Body of pancreas (tissue), 4 donors: ENCODE measurements at regions not wholly inside any gene's neighbourhood (a gene's known extent, or its start where the extent isn't known, plus 50 kb on each side); places are given as distances from the start of the nearest gene placed in this dataset.

Experiments used
- ATAC-seq: fragments of 150-250 bp; one replicate; pipeline ENCODE4 v1.9.1; 2016
- DNase-seq, 4 donors: peaks; one replicate each; pipeline ENCODE4 v3.0.0-alpha.2; 2019
- H3K27ac ChIP-seq, 4 donors: fragments of 200-600 bp; sonication (generic); 1 replicate in 3 of 4; 2 replicates in 1 of 4; pipeline versions ENCODE4 v1.5.1 to v1.6.1; 2016 to 2019; ENCODE audit warnings: mild to moderate bottlenecking in 1 of 4, mixed read lengths in 1 of 4, moderate library complexity in 1 of 4
- H3K27me3 ChIP-seq, 2 donors: fragments of 200-600 bp; sonication (generic); one replicate each; pipeline ENCODE4 v1.6.0; 2016; ENCODE audit warnings: mild to moderate bottlenecking in 1 of 2
- H3K36me3 ChIP-seq, 2 donors: fragments of 200-600 bp; sonication (generic); replicated peaks in 1 of 2; 2 replicates each; pipeline ENCODE4 v1.5.1; 2016; ENCODE audit warnings: low read depth in 2 of 2; ENCODE audit not compliant: insufficient read depth in 1 of 2
- H3K4me1 ChIP-seq: fragments of 200-600 bp; sonication (generic); one replicate; pipeline ENCODE4 v1.6.0; 2016
- H3K4me3 ChIP-seq, 2 donors: fragments of 200-600 bp; sonication (generic); 1 replicate in 1 of 2; 2 replicates in 1 of 2; pipeline ENCODE4 v1.5.1; 2016 to 2019
- H3K9me3 ChIP-seq, 3 donors: fragments of 200-600 bp; sonication (generic); 1 replicate in 2 of 3; 2 replicates in 1 of 3; pipeline ENCODE4 v1.5.1; 2016
- POLR2A ChIP-seq, 3 donors: fragments of 450-650 bp; IDR thresholded peaks; one replicate each; pipeline ENCODE4 v1.6.1; 2016; ENCODE audit warnings: antibody characterized with exemption in 3 of 3, mild to moderate bottlenecking in 2 of 3
- WGBS, 2 donors: methylation state at CpG; one replicate each; pipeline ENCODE4 v1.1.5; 2017; 5-methylcytosine and 5-hydroxymethylcytosine counted together
- intact Hi-C: fragments of 100-400 bp; cut with DNase I; formaldehyde crosslinking; loops from one replicate; pipeline ENCODE4 v1.15.1; 2023
- TF ChIP-seq, protein P1 (sequence below), 7 experiments: fragments of 450-650 bp in 4 of 7; fragments of 200-600 bp in 3 of 7; sonication (generic) in 3 of 7; IDR thresholded peaks; one replicate each; pipeline ENCODE4 v1.5.1; 2016 to 2019; ENCODE audit warnings: antibody characterized with exemption in 7 of 7

DNA sequence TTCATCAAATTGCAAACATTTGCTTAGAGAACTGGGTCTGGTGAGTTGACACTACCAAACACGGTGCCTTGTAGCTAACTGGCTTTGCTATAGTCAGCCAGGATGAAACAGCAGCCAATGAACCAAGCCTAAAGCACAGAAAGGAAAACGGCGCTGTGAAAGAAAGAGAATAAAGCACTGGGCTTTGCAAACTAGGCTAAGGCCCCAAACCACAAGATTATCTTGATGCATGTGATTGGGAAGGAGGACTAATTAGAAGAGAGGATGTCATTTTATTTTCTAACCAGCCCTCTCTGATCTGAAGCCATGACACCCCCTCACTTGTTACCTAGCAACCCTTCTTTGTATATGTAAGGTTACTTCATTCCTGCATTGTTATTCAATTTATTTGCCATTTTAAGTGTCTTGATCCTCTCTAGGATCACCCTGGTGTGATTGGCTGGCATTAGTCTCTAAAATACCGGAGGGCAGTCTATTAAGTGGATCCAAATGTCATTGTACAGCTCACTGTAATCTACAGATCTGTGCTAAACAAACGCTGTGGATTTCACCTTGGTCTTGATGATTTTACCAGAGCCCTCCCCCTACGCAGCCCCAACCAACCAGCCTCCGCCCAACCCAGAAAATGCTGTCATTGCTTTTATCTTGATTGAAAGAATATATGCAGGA, 395.4 kb upstream of the ACVR2A start:
- H3K27me3 ChIP-seq: no peaks in the 10 kb centered on the region
- no peak for ATAC-seq
- peaks cover 11% of the 10 kb centered on the region for H3K4me1 ChIP-seq
- H3K9me3 ChIP-seq: no peaks in the 10 kb centered on the region
- 24 to 40% methylated on average over 7 of the region's 7 CpGs for WGBS, 2 donors
- DNase-seq: no peak
- H3K36me3 ChIP-seq: no peaks in the 10 kb centered on the region
- H3K4me3 ChIP-seq: no peak overlapping the region
- H3K27ac ChIP-seq: no peak overlapping the region
- TF ChIP-seq POLR2A (IDR thresholded peaks at IDR 0.05): no peak
- TF ChIP-seq, protein P1, sequence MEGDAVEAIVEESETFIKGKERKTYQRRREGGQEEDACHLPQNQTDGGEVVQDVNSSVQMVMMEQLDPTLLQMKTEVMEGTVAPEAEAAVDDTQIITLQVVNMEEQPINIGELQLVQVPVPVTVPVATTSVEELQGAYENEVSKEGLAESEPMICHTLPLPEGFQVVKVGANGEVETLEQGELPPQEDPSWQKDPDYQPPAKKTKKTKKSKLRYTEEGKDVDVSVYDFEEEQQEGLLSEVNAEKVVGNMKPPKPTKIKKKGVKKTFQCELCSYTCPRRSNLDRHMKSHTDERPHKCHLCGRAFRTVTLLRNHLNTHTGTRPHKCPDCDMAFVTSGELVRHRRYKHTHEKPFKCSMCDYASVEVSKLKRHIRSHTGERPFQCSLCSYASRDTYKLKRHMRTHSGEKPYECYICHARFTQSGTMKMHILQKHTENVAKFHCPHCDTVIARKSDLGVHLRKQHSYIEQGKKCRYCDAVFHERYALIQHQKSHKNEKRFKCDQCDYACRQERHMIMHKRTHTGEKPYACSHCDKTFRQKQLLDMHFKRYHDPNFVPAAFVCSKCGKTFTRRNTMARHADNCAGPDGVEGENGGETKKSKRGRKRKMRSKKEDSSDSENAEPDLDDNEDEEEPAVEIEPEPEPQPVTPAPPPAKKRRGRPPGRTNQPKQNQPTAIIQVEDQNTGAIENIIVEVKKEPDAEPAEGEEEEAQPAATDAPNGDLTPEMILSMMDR (IDR thresholded peaks at IDR 0.05): no peak
- intact Hi-C loops: no loop called here

DNA sequence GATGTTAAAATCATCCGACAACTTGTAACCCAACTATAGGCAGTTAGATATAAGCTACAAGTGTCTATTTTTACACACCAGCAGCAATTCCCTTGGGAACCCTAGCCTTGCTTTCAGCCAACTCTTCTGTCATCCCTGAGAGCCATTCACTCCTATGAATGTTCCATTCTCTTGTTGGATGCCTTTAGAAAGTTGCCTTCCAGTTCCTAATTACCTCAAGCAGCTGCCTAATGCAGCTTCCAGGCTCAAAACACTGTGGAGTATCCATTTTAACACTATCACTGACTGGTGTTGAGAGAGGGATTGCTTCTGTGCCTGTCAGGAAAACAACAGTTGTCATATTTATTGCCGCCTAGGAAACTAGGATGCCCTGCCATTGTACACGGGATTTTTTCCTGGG, 402.0 kb upstream of the ACVR2A start:
- 88 to 93% methylated on average over 3 of the region's 3 CpGs for WGBS, 2 donors
- TF ChIP-seq, protein P1 (IDR thresholded peaks at IDR 0.05): no peak
- TF ChIP-seq POLR2A (IDR thresholded peaks at IDR 0.05): no peak
- DNase-seq (no peak), ATAC-seq (no peak)
- Histone ChIP-seq H3K27me3 (no peaks in the 10 kb centered on the region), H3K36me3 (no peaks in the 10 kb centered on the region), H3K27ac (no peak overlapping the region), H3K4me1 (peaks cover 2% of the 10 kb centered on the region), H3K9me3 (no peaks in the 10 kb centered on the region), H3K4me3 (no peak overlapping the region)
- intact Hi-C loops: no loop called here

DNA sequence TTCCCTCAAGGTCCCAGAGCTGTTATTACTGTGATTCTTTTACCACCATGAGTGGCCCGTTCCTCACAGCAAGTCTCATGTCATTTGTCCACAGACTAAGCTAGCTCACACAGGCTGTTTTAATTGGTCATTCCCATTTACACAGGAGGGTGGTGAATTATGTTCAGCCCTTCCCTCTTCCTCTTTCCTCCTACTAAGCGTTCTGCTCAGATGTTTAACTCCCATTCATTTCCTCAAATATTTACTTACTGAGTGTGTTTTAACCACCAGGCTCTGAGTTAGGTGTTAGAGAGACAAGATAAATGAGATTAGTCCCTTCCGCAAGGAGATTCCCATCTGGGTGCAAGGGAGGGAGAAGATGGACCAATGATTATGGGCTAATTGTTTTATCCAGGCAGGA, 403.6 kb upstream of the ACVR2A start:
- H3K4me1 ChIP-seq: peaks cover 14% of the 10 kb centered on the region
- ATAC-seq (no peak), DNase-seq (no peak)
- H3K27ac ChIP-seq: no peak overlapping the region
- H3K36me3 ChIP-seq: no peaks in the 10 kb centered on the region
- no peak for TF ChIP-seq POLR2A (IDR thresholded peaks at IDR 0.05)
- TF ChIP-seq, protein P1 (IDR thresholded peaks at IDR 0.05): no peak
- intact Hi-C loops: no loop called here
- no peaks in the 10 kb centered on the region for H3K9me3 ChIP-seq
- H3K4me3 ChIP-seq: no peak overlapping the region
- 78 to 82% methylated on average over 3 of the region's 3 CpGs for WGBS, 2 donors
- H3K27me3 ChIP-seq: no peaks in the 10 kb centered on the region

DNA sequence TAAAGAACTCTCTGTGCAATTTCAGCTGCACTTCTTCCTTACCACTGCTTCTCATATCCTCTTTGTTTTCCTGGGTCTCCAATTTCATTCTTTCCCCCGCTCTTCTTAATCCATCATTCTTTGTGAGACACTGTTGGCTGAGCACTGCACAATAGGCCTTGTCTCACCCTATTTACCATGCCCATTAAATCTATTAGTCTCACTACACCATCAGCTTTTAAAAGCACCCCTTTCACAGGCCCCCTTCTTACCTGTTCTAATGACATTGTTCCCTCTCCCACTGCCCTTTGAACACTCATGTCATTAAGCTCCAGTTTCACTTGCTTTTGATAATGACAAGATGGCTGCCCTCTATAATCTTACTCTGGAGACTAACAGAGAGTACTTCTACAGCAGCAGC, 404.1 kb upstream of the ACVR2A start:
- TF ChIP-seq, protein P1 (IDR thresholded peaks at IDR 0.05): no peak
- TF ChIP-seq POLR2A (IDR thresholded peaks at IDR 0.05): no peak
- Histone ChIP-seq H3K36me3 (no peaks in the 10 kb centered on the region), H3K27ac (no peak overlapping the region), H3K9me3 (no peaks in the 10 kb centered on the region), H3K27me3 (no peaks in the 10 kb centered on the region), H3K4me3 (no peak overlapping the region), H3K4me1 (peaks cover 16% of the 10 kb centered on the region)
- ATAC-seq (no peak), DNase-seq (no peak)
- 93 to 96% methylated on average over 1 of the region's 1 CpG for WGBS, 2 donors
- intact Hi-C loops: no loop called here

DNA sequence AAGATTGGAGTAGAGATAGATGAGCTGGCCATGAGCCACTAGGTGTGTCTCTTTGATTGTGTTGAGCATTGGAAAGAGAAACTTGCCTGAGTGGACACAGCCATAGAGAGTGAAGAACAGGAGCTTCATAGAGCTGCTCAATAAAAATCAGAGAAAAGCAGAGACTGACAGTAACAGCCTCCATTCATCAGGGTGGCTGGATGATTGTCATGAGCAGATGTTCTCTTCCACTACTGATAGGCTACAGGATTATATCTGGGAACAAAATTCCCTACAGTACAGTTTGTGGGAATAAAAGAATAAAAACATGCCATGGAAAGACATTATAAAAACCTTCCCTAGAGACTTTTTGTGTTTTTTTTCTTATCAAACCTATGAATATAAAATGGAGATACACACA, 404.8 kb upstream of the ACVR2A start:
- Histone ChIP-seq H3K4me3 (no peak overlapping the region), H3K4me1 (peaks cover 24% of the 10 kb centered on the region), H3K27me3 (no peaks in the 10 kb centered on the region), H3K9me3 (no peaks in the 10 kb centered on the region), H3K27ac (no peak overlapping the region), H3K36me3 (no peaks in the 10 kb centered on the region)
- DNase-seq: no peak
- intact Hi-C loops: no loop called here
- TF ChIP-seq, protein P1 (IDR thresholded peaks at IDR 0.05): no peak
- TF ChIP-seq POLR2A (IDR thresholded peaks at IDR 0.05): no peak
- ATAC-seq: no peak
